H1 (cell line): ENCODE measurements at regions not wholly inside any gene's neighbourhood (a gene's known extent, or its start where the extent isn't known, plus 50 kb on each side); places are given as distances from the start of the nearest gene placed in this dataset.

Experiments
- CTCF ChIA-PET: fragments of 300-600 bp; sonication (Branson Sonifier 250); formaldehyde crosslinking; loops from one replicate; lab custom pipeline; 2021; ENCODE audit not compliant: partially characterized antibody; lab: Charles Lee
- POLR2A ChIA-PET: fragments of 300-600 bp; sonication (Branson Sonifier 250); formaldehyde crosslinking; loops from one replicate; lab custom pipeline; 2021; ENCODE audit warnings: inconsistent platforms; ENCODE audit not compliant: partially characterized antibody; lab: Charles Lee
- DNase-seq, 2 experiments: peaks; one replicate each; pipeline versions ENCODE4 v3.0.0 to v3.0.0-alpha.2; 2010 to 2022; ENCODE audit warnings: low spot score in 2 of 2, low read depth in 1 of 2, mixed read lengths in 1 of 2
- FAIRE-seq: peaks from 2 replicates; lab custom pipeline; 2011; peaks lifted over from hg19 to GRCh38; lab: Jason Lieb, UNC
- H2AFZ ChIP-seq: 2 replicates; pipeline ENCODE4 v1.8.1; 2012; ENCODE audit warnings: low read length, inconsistent platforms
- H2AK5ac ChIP-seq: 2 replicates; pipeline ENCODE4 v1.6.1; 2013; ENCODE audit warnings: low read depth, low read length
- H2BK120ac ChIP-seq: replicated peaks from 2 replicates; pipeline ENCODE3; 2013; ENCODE audit warnings: low read depth, low read length, inconsistent platforms
- H2BK12ac ChIP-seq: 2 replicates; pipeline ENCODE4 v1.6.1; 2013; ENCODE audit warnings: low read depth, low read length
- H2BK15ac ChIP-seq: 2 replicates; pipeline ENCODE4 v1.6.1; 2013; ENCODE audit warnings: low read length
- H2BK20ac ChIP-seq: 2 replicates; pipeline ENCODE4 v1.6.1; 2013; ENCODE audit warnings: low read length
- H2BK5ac ChIP-seq: 2 replicates; pipeline ENCODE4 v1.6.1; 2013; ENCODE audit warnings: low read depth, low read length
- H3K14ac ChIP-seq: 2 replicates; pipeline ENCODE4 v1.6.1; 2013; ENCODE audit warnings: inconsistent platforms; ENCODE audit not compliant: insufficient read length
- H3K18ac ChIP-seq: 2 replicates; pipeline ENCODE4 v1.6.1; 2013; ENCODE audit warnings: low read length; ENCODE audit errors: extremely low read depth
- H3K23ac ChIP-seq: 2 replicates; pipeline ENCODE4 v1.6.1; 2013; ENCODE audit warnings: inconsistent platforms; ENCODE audit not compliant: insufficient read length
- H3K23me2 ChIP-seq: 2 replicates; pipeline ENCODE4 v1.6.1; 2013; ENCODE audit warnings: low read depth, low read length
- H3K27ac ChIP-seq: 2 replicates; pipeline ENCODE4 v1.6.1; 2011; ENCODE audit warnings: low read depth, low read length, inconsistent platforms
- H3K27me3 ChIP-seq, 4 experiments: replicated peaks in 1 of 4; 1 replicate in 1 of 4; 2 replicates in 3 of 4; pipeline versions ENCODE4 v1.6.1 to v1.8.1; 2011 to 2013; ENCODE audit warnings: low read length in 3 of 4, mild to moderate bottlenecking in 3 of 4, inconsistent platforms in 2 of 4, mixed read lengths in 2 of 4, moderate library complexity in 1 of 4; ENCODE audit not compliant: control insufficient read depth in 3 of 4, insufficient read depth in 3 of 4; ENCODE audit errors: extremely low read depth in 1 of 4
- H3K36me3 ChIP-seq, 4 experiments: 2 replicates each; pipeline versions ENCODE4 v1.6.1 to v1.8.1; 2011 to 2013; ENCODE audit warnings: mild to moderate bottlenecking in 4 of 4, low read length in 3 of 4, moderate library complexity in 2 of 4, control low read depth in 1 of 4, inconsistent platforms in 1 of 4; ENCODE audit not compliant: insufficient read depth in 4 of 4, control insufficient read depth in 2 of 4
- H3K4ac ChIP-seq: replicated peaks from 2 replicates; pipeline ENCODE3; 2013; ENCODE audit warnings: low read length, low read depth, mixed read lengths, inconsistent platforms; ENCODE audit not compliant: insufficient read length
- H3K4me1 ChIP-seq, 4 experiments: replicated peaks in 1 of 4; 1 replicate in 1 of 4; 2 replicates in 3 of 4; pipeline versions ENCODE4 v1.6.1 to v1.8.1; 2011 to 2013; ENCODE audit warnings: low read length in 3 of 4, inconsistent platforms in 2 of 4, mixed read lengths in 1 of 4; ENCODE audit not compliant: insufficient read depth in 4 of 4, control insufficient read depth in 3 of 4
- H3K4me2 ChIP-seq, 2 experiments: 2 replicates each; pipeline versions ENCODE4 v1.6.1 to v1.8.1; 2011 to 2013; ENCODE audit warnings: low read depth in 2 of 2, low read length in 2 of 2, control low read depth in 1 of 2, inconsistent platforms in 1 of 2, mild to moderate bottlenecking in 1 of 2; ENCODE audit not compliant: insufficient read depth in 1 of 2
- H3K4me3 ChIP-seq, 4 experiments: fragments of 200-600, 300-600 bp in 1 of 4; sonication (generic), shearing (Covaris generic), sonication (Bioruptor Twin) in 1 of 4; 2 replicates each; pipeline versions ENCODE4 v1.5.1 to v1.8.1; 2011 to 2016; ENCODE audit warnings: low read length in 4 of 4, low read depth in 3 of 4, control low read depth in 2 of 4, inconsistent platforms in 2 of 4, mild to moderate bottlenecking in 2 of 4, mixed read lengths in 1 of 4, moderate library complexity in 1 of 4; ENCODE audit not compliant: insufficient read depth in 2 of 4; ENCODE audit errors: extremely low read depth in 1 of 4
- H3K56ac ChIP-seq: replicated peaks from 2 replicates; pipeline ENCODE3; 2013; ENCODE audit warnings: low read depth, mild to moderate bottlenecking, mixed read lengths, low read length, inconsistent platforms; ENCODE audit not compliant: insufficient read length
- H3K79me1 ChIP-seq: 2 replicates; pipeline ENCODE4 v1.6.1; 2013; ENCODE audit warnings: low read depth, low read length, control low read depth
- H3K79me2 ChIP-seq, 2 experiments: 2 replicates each; pipeline versions ENCODE4 v1.6.1 to v1.8.1; 2012 to 2013; ENCODE audit warnings: low read length in 2 of 2, mild to moderate bottlenecking in 2 of 2, inconsistent platforms in 1 of 2; ENCODE audit not compliant: insufficient read depth in 2 of 2, control insufficient read depth in 1 of 2
- H3K9ac ChIP-seq, 4 experiments: replicated peaks in 1 of 4; 1 replicate in 1 of 4; 2 replicates in 3 of 4; pipeline versions ENCODE4 v1.6.1 to v1.8.1; 2011 to 2013; ENCODE audit warnings: low read depth in 3 of 4, low read length in 3 of 4, control low read depth in 2 of 4, mild to moderate bottlenecking in 2 of 4, moderate library complexity in 2 of 4, inconsistent platforms in 1 of 4; ENCODE audit errors: extremely low read depth in 1 of 4
- H3K9me3 ChIP-seq, 2 experiments: 2 replicates each; pipeline versions ENCODE4 v1.6.1 to v1.8.1; 2012 to 2013; ENCODE audit warnings: mild to moderate bottlenecking in 2 of 2, moderate library complexity in 2 of 2, control low read depth in 1 of 2, inconsistent platforms in 1 of 2, low read depth in 1 of 2, low read length in 1 of 2, mixed read lengths in 1 of 2; ENCODE audit not compliant: insufficient read depth in 2 of 2
- H4K20me1 ChIP-seq, 2 experiments: replicated peaks in 1 of 2; 2 replicates each; pipeline versions ENCODE3 to v1.8.1; 2011 to 2013; ENCODE audit warnings: inconsistent platforms in 2 of 2, low read length in 2 of 2, mild to moderate bottlenecking in 1 of 2; ENCODE audit not compliant: insufficient read depth in 2 of 2, control insufficient read depth in 1 of 2
- H4K5ac ChIP-seq: 2 replicates; pipeline ENCODE4 v1.6.1; 2013; ENCODE audit warnings: low read length, low read depth, mixed read lengths, inconsistent platforms; ENCODE audit not compliant: insufficient read length
- H4K8ac ChIP-seq: 2 replicates; pipeline ENCODE4 v1.8.0; 2013; ENCODE audit warnings: mild to moderate bottlenecking, moderate library complexity, low read length, inconsistent platforms; ENCODE audit not compliant: insufficient read depth; ENCODE audit errors: extremely low read depth
- H4K91ac ChIP-seq: replicated peaks from 2 replicates; pipeline ENCODE3; 2013; ENCODE audit warnings: low read length, mixed read lengths, inconsistent platforms; ENCODE audit not compliant: insufficient read length
- BRCA1 ChIP-seq: IDR thresholded peaks from 2 replicates; pipeline ENCODE4 v1.6.1; 2012; ENCODE audit warnings: low read depth, low read length, improper control_type of control experiment
- CREB1 ChIP-seq: IDR thresholded peaks from 2 replicates; pipeline ENCODE4 v1.6.1; 2012; ENCODE audit warnings: inconsistent platforms
- CTBP2 ChIP-seq: IDR thresholded peaks from 2 replicates; pipeline ENCODE4 v1.7.0; 2011; ENCODE audit warnings: borderline replicate concordance, mild to moderate bottlenecking, moderate library complexity, mixed read lengths, low read length; ENCODE audit not compliant: insufficient read depth, insufficient read length
- GABPA ChIP-seq: IDR thresholded peaks from 2 replicates; pipeline ENCODE4 v1.6.1; 2011; ENCODE audit warnings: mild to moderate bottlenecking, low read length, moderate library complexity, borderline replicate concordance; ENCODE audit not compliant: insufficient read depth
- HDAC2 ChIP-seq, 2 experiments: fragments of 300-600 bp in 1 of 2; sonication (generic) in 1 of 2; IDR thresholded peaks; 2 replicates each; pipeline ENCODE4 v1.6.1; 2011 to 2012; ENCODE audit warnings: low read depth in 2 of 2, low read length in 2 of 2, mild to moderate bottlenecking in 2 of 2, moderate library complexity in 2 of 2, borderline replicate concordance in 1 of 2, inconsistent platforms in 1 of 2
- SRF ChIP-seq: IDR thresholded peaks from 2 replicates; pipeline ENCODE4 v1.6.1; 2011; ENCODE audit warnings: mild to moderate bottlenecking, low read depth, low read length, moderate library complexity
- SUZ12 ChIP-seq: fragments of 200-600 bp; sonication (generic); IDR thresholded peaks from 2 replicates; pipeline ENCODE4 v1.6.1; 2012; ENCODE audit warnings: mild to moderate bottlenecking, inconsistent platforms, low read length, moderate library complexity, mixed read lengths
- WGBS, 2 experiments: shearing (Covaris generic) in 1 of 2; methylation state at CpG; one replicate each; pipeline versions ENCODE4 v1.1.6 to v1.1.7; 2013 to 2015; ENCODE audit warnings: low lambda C conversion rate in 2 of 2, mixed read lengths in 2 of 2, inconsistent platforms in 1 of 2, low coverage in 1 of 2, missing lambda C conversion rate in 1 of 2; ENCODE audit not compliant: insufficient replicate concordance in 2 of 2, insufficient coverage in 1 of 2, insufficient read length in 1 of 2; ENCODE audit errors: extremely low coverage in 1 of 2, missing lambda C conversion rate in 1 of 2; 5-methylcytosine and 5-hydroxymethylcytosine counted together

- Histone ChIP-seq H3K79me1 (no peaks in the 10 kb centered on the region), H2AFZ (no peak overlapping the region), H3K23me2 (no peaks in the 10 kb centered on the region), H3K27me3 (no peaks in the 10 kb centered on the region), H4K91ac (no peak overlapping the region), H3K4me2 (no peak overlapping the region), H3K56ac (no peak overlapping the region), H2AK5ac (no peak overlapping the region), H3K18ac (no peak overlapping the region), H4K20me1 (no peaks in the 10 kb centered on the region), H2BK5ac (no peak overlapping the region), H2BK120ac (no peak overlapping the region), H3K9me3 (no peaks in the 10 kb centered on the region), H3K14ac (no peak overlapping the region), H2BK15ac (no peak overlapping the region), H3K9ac (no peak overlapping the region), H3K27ac (no peak overlapping the region), H4K8ac (no peak overlapping the region), H3K36me3 (no peaks in the 10 kb centered on the region), H3K4me3 (no peak overlapping the region), H3K4me1 (no peaks in the 10 kb centered on the region), H3K4ac (no peak overlapping the region), H3K79me2 (no peaks in the 10 kb centered on the region), H2BK20ac (no peak overlapping the region), H4K5ac (no peak overlapping the region), H2BK12ac (no peak overlapping the region), H3K23ac (no peak overlapping the region)
- ChIA-PET POLR2A (no interaction called here), CTCF (no interaction called here)
- no peak for TF ChIP-seq CREB1
- TF ChIP-seq HDAC2 (IDR thresholded peaks at IDR 0.05; ENCODE audit: borderline replicate concordance in 1 of 2, low read depth in 2 of 2, low read length in 2 of 2), result no peak
- TF ChIP-seq SRF, result no peak
- no peak for TF ChIP-seq SUZ12
- TF ChIP-seq BRCA1, result no peak
- TF ChIP-seq CTBP2, result no peak
- no peak for TF ChIP-seq GABPA
- WGBS, 2 experiments, result 89% methylated on average over 2 of the region's 2 CpGs; no CpG with 5 or more reads in 1 of the 2 experiments
- FAIRE-seq (no peak), DNase-seq (no peak)
Measured at GRCh38 chr1:187971851-187972250, 1143.1 kb downstream of the PLA2G4A start.
